ENCODE measurements at regions not wholly inside any gene's neighbourhood (a gene's known extent, or its start where the extent isn't known, plus 50 kb on each side); places are given as distances from the start of the nearest gene placed in this dataset.

- H3K4me3 Mint-ChIP-seq = no peak overlapping the region
- no peaks in the 10 kb centered on the region for H3K36me3 Mint-ChIP-seq (ENCODE audit: insufficient read depth in 2 of 2)
- no peaks in the 10 kb centered on the region for H3K27me3 Mint-ChIP-seq (ENCODE audit: low read depth)
- H3K4me1 Mint-ChIP-seq (ENCODE audit: low read depth) = no peaks in the 10 kb centered on the region
- ATAC-seq (replicated peaks in 1 of 2) (no peak), DNase-seq (no peak)
- peaks cover 3% of the 10 kb centered on the region in 2 donors for H3K9me3 Mint-ChIP-seq
- H3K27ac Mint-ChIP-seq = no peak overlapping the region
Measured at GRCh38 chr4:126223784-126224407, 909.1 kb downstream of the FAT4 start.

GRCh38 chr4:126227428-126227827 is 912.7 kb downstream of the FAT4 start:
- no peak for DNase-seq
- Mint-ChIP-seq H3K4me1 (ENCODE audit: low read depth) (no peaks in the 10 kb centered on the region), H3K27me3 (ENCODE audit: low read depth) (no peaks in the 10 kb centered on the region), H3K27ac (no peak overlapping the region), H3K36me3 (ENCODE audit: insufficient read depth in 2 of 2) (no peaks in the 10 kb centered on the region), H3K9me3 (peaks cover 1 to 7% of the 10 kb centered on the region in 2 donors), H3K4me3 (no peak overlapping the region)
- no peak for ATAC-seq (replicated peaks in 1 of 2)

GRCh38 chr4:126230269-126230668 is 915.5 kb downstream of the FAT4 start:
- Mint-ChIP-seq H3K27me3 (ENCODE audit: low read depth) (no peaks in the 10 kb centered on the region), H3K36me3 (ENCODE audit: insufficient read depth in 2 of 2) (no peaks in the 10 kb centered on the region), H3K9me3 (peaks cover 5 to 8% of the 10 kb centered on the region in 2 donors), H3K4me3 (no peak overlapping the region), H3K4me1 (ENCODE audit: low read depth) (no peaks in the 10 kb centered on the region), H3K27ac (no peak overlapping the region)
- DNase-seq (no peak), ATAC-seq (replicated peaks in 1 of 2) (no peak)

- peaks cover 1 to 2% of the 10 kb centered on the region in 2 donors for H3K36me3 Mint-ChIP-seq (ENCODE audit: insufficient read depth in 2 of 2)
- H3K27me3 Mint-ChIP-seq (ENCODE audit: low read depth) = no peaks in the 10 kb centered on the region
- peaks cover 8 to 15% of the 10 kb centered on the region in 2 donors for H3K9me3 Mint-ChIP-seq
- ATAC-seq (replicated peaks in 1 of 2) = no peak
- H3K27ac Mint-ChIP-seq = no peak overlapping the region
- no peak for DNase-seq
- H3K4me1 Mint-ChIP-seq (ENCODE audit: low read depth) = no peaks in the 10 kb centered on the region
- no peak overlapping the region for H3K4me3 Mint-ChIP-seq
Measured at GRCh38 chr4:126233483-126233882, 918.7 kb downstream of the FAT4 start.

- Mint-ChIP-seq H3K27me3 (ENCODE audit: low read depth) (no peaks in the 10 kb centered on the region), H3K36me3 (ENCODE audit: insufficient read depth in 2 of 2) (peaks cover 2 to 3% of the 10 kb centered on the region in 2 donors), H3K4me1 (ENCODE audit: low read depth) (no peaks in the 10 kb centered on the region), H3K4me3 (no peak overlapping the region), H3K9me3 (peaks cover 12% of the 10 kb centered on the region in 2 donors), H3K27ac (no peak overlapping the region)
- DNase-seq (no peak), ATAC-seq (replicated peaks in 1 of 2) (no peak)
Measured at GRCh38 chr4:126238013-126238412, 923.3 kb downstream of the FAT4 start.

GRCh38 chr4:126241634-126242033 is 926.9 kb downstream of the FAT4 start:
- Mint-ChIP-seq H3K4me3 (no peak overlapping the region), H3K27me3 (ENCODE audit: low read depth) (no peaks in the 10 kb centered on the region), H3K4me1 (ENCODE audit: low read depth) (no peaks in the 10 kb centered on the region), H3K27ac (no peak overlapping the region), H3K9me3 (peaks cover 11 to 16% of the 10 kb centered on the region in 2 donors), H3K36me3 (ENCODE audit: insufficient read depth in 2 of 2) (peaks cover 1 to 2% of the 10 kb centered on the region in 2 donors)
- DNase-seq (no peak), ATAC-seq (replicated peaks in 1 of 2) (no peak)

- Mint-ChIP-seq H3K27ac (no peak overlapping the region), H3K4me1 (ENCODE audit: low read depth) (no peaks in the 10 kb centered on the region), H3K4me3 (no peak overlapping the region), H3K9me3 (peaks cover 11 to 14% of the 10 kb centered on the region in 2 donors), H3K27me3 (ENCODE audit: low read depth) (no peaks in the 10 kb centered on the region), H3K36me3 (ENCODE audit: insufficient read depth in 2 of 2) (peaks cover 1 to 2% of the 10 kb centered on the region in 2 donors)
- ATAC-seq (replicated peaks in 1 of 2) (no peak), DNase-seq (no peak)
Measured at GRCh38 chr4:126242679-126243390, 928.1 kb downstream of the FAT4 start.

- DNase-seq (no peak), ATAC-seq (replicated peaks in 1 of 2) (no peak)
- no peak overlapping the region for H3K27ac Mint-ChIP-seq
- H3K9me3 Mint-ChIP-seq = peaks cover 10 to 13% of the 10 kb centered on the region in 2 donors
- H3K27me3 Mint-ChIP-seq (ENCODE audit: low read depth) = no peaks in the 10 kb centered on the region
- H3K4me1 Mint-ChIP-seq (ENCODE audit: low read depth) = no peaks in the 10 kb centered on the region
- H3K36me3 Mint-ChIP-seq (ENCODE audit: insufficient read depth in 2 of 2) = peaks cover 0 to 2% of the 10 kb centered on the region in 2 donors
- H3K4me3 Mint-ChIP-seq = no peak overlapping the region
Measured at GRCh38 chr4:126247409-126247808, 932.7 kb downstream of the FAT4 start.

- H3K9me3 Mint-ChIP-seq = peaks cover 7% of the 10 kb centered on the region in 2 donors
- H3K4me1 Mint-ChIP-seq (ENCODE audit: low read depth) = no peaks in the 10 kb centered on the region
- DNase-seq (no peak), ATAC-seq (replicated peaks in 1 of 2) (no peak)
- no peak overlapping the region for H3K27ac Mint-ChIP-seq
- no peak overlapping the region for H3K4me3 Mint-ChIP-seq
- H3K27me3 Mint-ChIP-seq (ENCODE audit: low read depth) = no peaks in the 10 kb centered on the region
- no peaks in the 10 kb centered on the region for H3K36me3 Mint-ChIP-seq (ENCODE audit: insufficient read depth in 2 of 2)
Measured at GRCh38 chr4:126250006-126250405, 935.3 kb downstream of the FAT4 start.

- Mint-ChIP-seq H3K36me3 (ENCODE audit: insufficient read depth in 2 of 2) (no peaks in the 10 kb centered on the region), H3K9me3 (peaks cover 0 to 4% of the 10 kb centered on the region in 2 donors), H3K27me3 (ENCODE audit: low read depth) (no peaks in the 10 kb centered on the region), H3K27ac (no peak overlapping the region), H3K4me3 (no peak overlapping the region), H3K4me1 (ENCODE audit: low read depth) (no peaks in the 10 kb centered on the region)
- ATAC-seq (replicated peaks in 1 of 2) = no peak
- no peak for DNase-seq
Measured at GRCh38 chr4:126251169-126251568, 936.4 kb downstream of the FAT4 start.

GRCh38 chr4:126262665-126263064 is 947.9 kb downstream of the FAT4 start:
- Mint-ChIP-seq H3K36me3 (ENCODE audit: insufficient read depth in 2 of 2) (no peaks in the 10 kb centered on the region), H3K4me1 (ENCODE audit: low read depth) (no peaks in the 10 kb centered on the region), H3K9me3 (peaks cover 2 to 4% of the 10 kb centered on the region in 2 donors), H3K27ac (no peak overlapping the region), H3K4me3 (no peak overlapping the region), H3K27me3 (ENCODE audit: low read depth) (no peaks in the 10 kb centered on the region)
- ATAC-seq (replicated peaks in 1 of 2) (no peak), DNase-seq (no peak)

GRCh38 chr4:126264839-126265238 is 950.1 kb downstream of the FAT4 start:
- Mint-ChIP-seq H3K27ac (no peak overlapping the region), H3K9me3 (peaks cover 2% of the 10 kb centered on the region in 2 donors), H3K36me3 (ENCODE audit: insufficient read depth in 2 of 2) (no peaks in the 10 kb centered on the region), H3K4me3 (no peak overlapping the region), H3K27me3 (ENCODE audit: low read depth) (no peaks in the 10 kb centered on the region), H3K4me1 (ENCODE audit: low read depth) (no peaks in the 10 kb centered on the region)
- no peak for ATAC-seq (replicated peaks in 1 of 2)
- DNase-seq = no peak

GRCh38 chr4:126265888-126266287 is 951.1 kb downstream of the FAT4 start:
- no peaks in the 10 kb centered on the region for H3K36me3 Mint-ChIP-seq (ENCODE audit: insufficient read depth in 2 of 2)
- H3K27ac Mint-ChIP-seq = no peak overlapping the region
- H3K27me3 Mint-ChIP-seq (ENCODE audit: low read depth) = no peaks in the 10 kb centered on the region
- ATAC-seq (replicated peaks in 1 of 2) (no peak), DNase-seq (no peak)
- H3K4me1 Mint-ChIP-seq (ENCODE audit: low read depth) = no peaks in the 10 kb centered on the region
- peaks cover 5 to 6% of the 10 kb centered on the region in 2 donors for H3K9me3 Mint-ChIP-seq
- H3K4me3 Mint-ChIP-seq = no peak overlapping the region

- DNase-seq (no peak), ATAC-seq (replicated peaks in 1 of 2) (no peak)
- no peaks in the 10 kb centered on the region for H3K27me3 Mint-ChIP-seq (ENCODE audit: low read depth)
- no peak overlapping the region for H3K27ac Mint-ChIP-seq
- H3K36me3 Mint-ChIP-seq (ENCODE audit: insufficient read depth in 2 of 2) = no peaks in the 10 kb centered on the region
- no peaks in the 10 kb centered on the region for H3K4me1 Mint-ChIP-seq (ENCODE audit: low read depth)
- no peak overlapping the region for H3K4me3 Mint-ChIP-seq
- peaks cover 5 to 6% of the 10 kb centered on the region in 2 donors for H3K9me3 Mint-ChIP-seq
Measured at GRCh38 chr4:126267689-126268088, 952.9 kb downstream of the FAT4 start.

Measured in activated T-cell treated with anti-CD3 and anti-CD28 coated beads, Interleukin-2, amount 50 U/mL, for 72 hours (primary cell).